CD4-positive, CD25-positive, alpha-beta regulatory T cell (primary cell): ENCODE measurements at regions not wholly inside any gene's neighbourhood (a gene's known extent, or its start where the extent isn't known, plus 50 kb on each side); places are given as distances from the start of the nearest gene placed in this dataset.
"Not testable (repeated sequence)": the region's sequence is repeated elsewhere in the genome, so short reads cannot be mapped to it uniquely, and the experiment has no call there.

Experiments
- ATAC-seq, 2 donors: fragments of 150-1000 bp; cut with Tn5 transposase; one replicate each; pipeline ENCODE4 v1.10.0; 2021; ENCODE audit warnings: low read depth in 2 of 2, moderate number of reproducible peaks in 2 of 2, moderate library complexity in 1 of 2
- DNase-seq, 3 donors: peaks; one replicate each; pipeline versions ENCODE4 v3.0.0 to v3.0.0-alpha.2; 2012 to 2022; ENCODE audit warnings: mixed read lengths in 1 of 3
- H3K27ac ChIP-seq: one replicate; pipeline ENCODE4 v1.7.0; 2013; ENCODE audit warnings: mild to moderate bottlenecking, low read length; ENCODE audit not compliant: insufficient read depth, poor library complexity, severe bottlenecking
- H3K27me3 ChIP-seq: one replicate; pipeline ENCODE4 v1.7.0; 2013; ENCODE audit warnings: low read length; ENCODE audit not compliant: control insufficient read depth, insufficient read depth
- H3K36me3 ChIP-seq: one replicate; pipeline ENCODE4 v1.7.0; 2013; ENCODE audit warnings: mild to moderate bottlenecking, low read length, moderate library complexity; ENCODE audit not compliant: control insufficient read depth, insufficient read depth
- H3K4me1 ChIP-seq: 2 replicates; pipeline ENCODE4 v1.7.0; 2013; ENCODE audit warnings: mild to moderate bottlenecking, low read length; ENCODE audit not compliant: insufficient read depth, control insufficient read depth, poor library complexity, severe bottlenecking
- H3K4me3 ChIP-seq: one replicate; pipeline ENCODE4 v1.7.0; 2013; ENCODE audit warnings: low read depth, mild to moderate bottlenecking, low read length, moderate library complexity
- H3K9me3 ChIP-seq, 2 experiments: 1 replicate in 1 of 2; 2 replicates in 1 of 2; pipeline ENCODE4 v1.7.0; 2013; ENCODE audit warnings: low read length in 2 of 2, mild to moderate bottlenecking in 1 of 2, moderate library complexity in 1 of 2; ENCODE audit not compliant: control insufficient read depth in 2 of 2
- H3K27ac Mint-ChIP-seq, 3 donors: one replicate each; pipeline ENCODE4 v1.8.0; 2020 to 2022; ENCODE audit warnings: mild to moderate bottlenecking in 3 of 3, mixed read lengths in 3 of 3, moderate library complexity in 2 of 3
- H3K27me3 Mint-ChIP-seq: one replicate; pipeline ENCODE4 v1.8.0; 2022; ENCODE audit warnings: mild to moderate bottlenecking, mixed read lengths
- H3K36me3 Mint-ChIP-seq: one replicate; pipeline ENCODE4 v1.8.0; 2020; ENCODE audit warnings: mixed read lengths
- H3K4me1 Mint-ChIP-seq, 4 donors: one replicate each; pipeline ENCODE4 v1.8.0; 2020 to 2022; ENCODE audit warnings: mixed read lengths in 4 of 4, mild to moderate bottlenecking in 1 of 4
- H3K4me3 Mint-ChIP-seq, 4 donors: one replicate each; pipeline ENCODE4 v1.8.0; 2020 to 2022; ENCODE audit warnings: mild to moderate bottlenecking in 4 of 4, mixed read lengths in 4 of 4, moderate library complexity in 3 of 4
- H3K9me3 Mint-ChIP-seq, 7 donors: one replicate each; pipeline ENCODE4 v1.8.0; 2020 to 2022; ENCODE audit warnings: mixed read lengths in 7 of 7, mild to moderate bottlenecking in 3 of 7, moderate library complexity in 2 of 7

GRCh38 chr15:30470601-30471365 lies 56.7 kb upstream of the GOLGA8R start:
- H3K4me3 ChIP-seq, result not testable (repeated sequence)

GRCh38 chr15:30471366-30471749 lies 57.3 kb upstream of the GOLGA8R start:
- H3K36me3 ChIP-seq, H3K4me3 ChIP-seq: not testable (repeated sequence)

More at GRCh38 chr15:30470601-30471365, 56.7 kb upstream of the GOLGA8R start:
- not testable (repeated sequence) for H3K4me1 ChIP-seq, H3K27ac ChIP-seq, H3K27me3 ChIP-seq, H3K9me3 ChIP-seq, H3K27ac Mint-ChIP-seq, H3K4me3 Mint-ChIP-seq, H3K9me3 Mint-ChIP-seq, H3K36me3 Mint-ChIP-seq, H3K36me3 ChIP-seq, H3K27me3 Mint-ChIP-seq, H3K4me1 Mint-ChIP-seq
- DNase-seq (peak in 2 of 3 donors; percentile 35 to 55), ATAC-seq (peak; percentile 78 to 93)

GRCh38 chr15:30471817-30472551 lies 57.9 kb upstream of the GOLGA8R start:
- not testable (repeated sequence) for H3K27ac Mint-ChIP-seq, H3K4me3 ChIP-seq, H3K4me1 ChIP-seq, H3K9me3 ChIP-seq, H3K4me3 Mint-ChIP-seq, H3K27me3 Mint-ChIP-seq, H3K4me1 Mint-ChIP-seq, H3K36me3 ChIP-seq, H3K9me3 Mint-ChIP-seq, H3K36me3 Mint-ChIP-seq, H3K27ac ChIP-seq, DNase-seq, ATAC-seq, H3K27me3 ChIP-seq

More at GRCh38 chr15:30471366-30471749, 57.3 kb upstream of the GOLGA8R start:
- not testable (repeated sequence) for H3K4me1 Mint-ChIP-seq, H3K4me1 ChIP-seq, H3K36me3 Mint-ChIP-seq, H3K27me3 ChIP-seq, DNase-seq, H3K27ac ChIP-seq, H3K4me3 Mint-ChIP-seq, H3K27ac Mint-ChIP-seq, H3K27me3 Mint-ChIP-seq, H3K9me3 Mint-ChIP-seq, H3K9me3 ChIP-seq
- ATAC-seq, result peak; percentile 8 to 10

GRCh38 chr15:30484887-30485286 lies 67.0 kb upstream of the GOLGA8Q start:
- not testable (repeated sequence) for H3K36me3 Mint-ChIP-seq, H3K4me3 ChIP-seq, H3K27ac ChIP-seq, H3K9me3 Mint-ChIP-seq, H3K4me1 Mint-ChIP-seq, H3K4me1 ChIP-seq, H3K9me3 ChIP-seq, H3K27ac Mint-ChIP-seq, H3K27me3 Mint-ChIP-seq, ATAC-seq, H3K27me3 ChIP-seq, H3K36me3 ChIP-seq, H3K4me3 Mint-ChIP-seq, DNase-seq

- not testable (repeated sequence) for H3K27me3 ChIP-seq, H3K27me3 Mint-ChIP-seq, H3K9me3 ChIP-seq, H3K27ac ChIP-seq, H3K9me3 Mint-ChIP-seq, H3K36me3 ChIP-seq, ATAC-seq, H3K4me3 ChIP-seq, H3K4me3 Mint-ChIP-seq, H3K4me1 Mint-ChIP-seq, DNase-seq, H3K4me1 ChIP-seq, H3K36me3 Mint-ChIP-seq, H3K27ac Mint-ChIP-seq
Measured at GRCh38 chr15:30489237-30489636, 62.6 kb upstream of the GOLGA8Q start.

GRCh38 chr15:30490334-30490733 lies 61.5 kb upstream of the GOLGA8Q start:
- H3K27ac ChIP-seq, DNase-seq, ATAC-seq, H3K27me3 Mint-ChIP-seq, H3K4me1 Mint-ChIP-seq, H3K4me1 ChIP-seq, H3K36me3 Mint-ChIP-seq, H3K36me3 ChIP-seq, H3K27me3 ChIP-seq, H3K9me3 ChIP-seq, H3K9me3 Mint-ChIP-seq, H3K4me3 Mint-ChIP-seq, H3K27ac Mint-ChIP-seq, H3K4me3 ChIP-seq: not testable (repeated sequence)

- ATAC-seq, H3K36me3 ChIP-seq, H3K4me3 Mint-ChIP-seq, H3K9me3 Mint-ChIP-seq, H3K4me3 ChIP-seq, H3K27me3 Mint-ChIP-seq, H3K27ac ChIP-seq, H3K9me3 ChIP-seq, H3K27me3 ChIP-seq, H3K36me3 Mint-ChIP-seq, H3K4me1 Mint-ChIP-seq, H3K27ac Mint-ChIP-seq, DNase-seq, H3K4me1 ChIP-seq: not testable (repeated sequence)
Measured at GRCh38 chr15:30493947-30494346, 57.9 kb upstream of the GOLGA8Q start.

- not testable (repeated sequence) for DNase-seq, H3K9me3 ChIP-seq, H3K4me1 ChIP-seq, H3K27me3 Mint-ChIP-seq, H3K9me3 Mint-ChIP-seq, H3K27me3 ChIP-seq, H3K36me3 Mint-ChIP-seq, H3K4me3 ChIP-seq, H3K27ac ChIP-seq, ATAC-seq, H3K36me3 ChIP-seq, H3K27ac Mint-ChIP-seq, H3K4me1 Mint-ChIP-seq, H3K4me3 Mint-ChIP-seq
Measured at GRCh38 chr15:30497275-30497674, 54.6 kb upstream of the GOLGA8Q start.
